ENCODE measurements at regions not wholly inside any gene's neighbourhood (a gene's known extent, or its start where the extent isn't known, plus 50 kb on each side); places are given as distances from the start of the nearest gene placed in this dataset.

DNA sequence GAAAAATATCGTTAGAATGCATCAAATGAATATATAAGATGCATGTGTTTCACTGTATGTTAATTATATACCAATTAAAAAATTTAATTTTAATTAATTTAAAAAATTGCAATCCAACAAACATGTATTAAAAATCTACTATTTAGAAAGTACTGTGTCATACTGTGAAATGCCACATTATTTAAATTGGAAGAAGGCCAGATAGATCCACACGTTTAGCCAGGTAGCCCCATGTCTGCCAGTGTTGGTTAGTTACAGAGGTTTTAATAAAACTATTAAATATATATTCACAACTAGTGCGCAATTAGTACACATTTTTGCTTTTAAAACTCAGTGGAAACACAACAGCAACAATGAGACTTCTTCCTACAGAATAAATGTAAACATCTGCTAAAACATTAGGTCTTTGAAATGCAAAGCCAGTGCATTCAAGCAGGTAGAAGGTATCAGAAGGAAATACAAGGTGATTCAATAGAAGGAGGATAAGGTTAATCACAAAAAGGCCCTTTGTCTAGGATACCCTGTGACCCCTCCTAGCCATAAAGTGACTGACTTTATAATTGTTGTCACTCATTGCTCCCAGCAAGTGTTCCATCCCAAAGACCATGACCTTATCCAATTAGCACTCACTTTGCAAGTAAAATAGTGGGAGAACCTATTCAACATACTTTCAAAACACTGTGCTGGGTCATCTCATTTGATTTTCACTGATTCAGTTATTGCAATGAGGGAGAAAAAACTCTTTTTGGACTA, 211.5 kb downstream of the TTLL7 start:
- Histone ChIP-seq H3K4me1 (ENCODE audit: insufficient read depth, low read length) (no peaks in the 10 kb centered on the region), H3K27me3 (ENCODE audit: insufficient read depth, low read length) (no peaks in the 10 kb centered on the region), H3K4me3 (ENCODE audit: low read length) (no peak overlapping the region), H3K9me3 (ENCODE audit: low read depth, low read length) (no peaks in the 10 kb centered on the region)

DNA sequence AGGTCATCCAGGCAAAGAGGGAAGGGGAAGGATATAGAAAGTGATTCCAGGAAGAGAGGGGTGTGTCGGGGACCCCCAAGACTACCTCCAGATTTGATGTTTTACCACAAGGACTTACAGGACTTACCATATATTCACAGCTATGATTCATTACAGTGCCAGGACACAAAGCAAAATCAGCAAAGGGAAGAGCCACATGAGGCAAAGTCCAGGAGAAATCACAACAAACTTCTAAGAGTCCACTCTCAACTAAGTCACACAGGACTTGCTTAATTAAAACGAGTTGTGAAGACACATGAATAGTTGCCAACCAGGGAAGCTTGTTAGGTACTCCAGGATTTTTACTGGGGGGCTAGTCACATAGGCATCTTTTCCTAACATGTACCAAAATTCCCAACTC, 217.3 kb downstream of the TTLL7 start:
- Histone ChIP-seq H3K4me1 (ENCODE audit: insufficient read depth, low read length) (no peaks in the 10 kb centered on the region), H3K27me3 (ENCODE audit: insufficient read depth, low read length) (no peaks in the 10 kb centered on the region), H3K9me3 (ENCODE audit: low read depth, low read length) (no peaks in the 10 kb centered on the region), H3K4me3 (ENCODE audit: low read length) (no peak overlapping the region)

DNA sequence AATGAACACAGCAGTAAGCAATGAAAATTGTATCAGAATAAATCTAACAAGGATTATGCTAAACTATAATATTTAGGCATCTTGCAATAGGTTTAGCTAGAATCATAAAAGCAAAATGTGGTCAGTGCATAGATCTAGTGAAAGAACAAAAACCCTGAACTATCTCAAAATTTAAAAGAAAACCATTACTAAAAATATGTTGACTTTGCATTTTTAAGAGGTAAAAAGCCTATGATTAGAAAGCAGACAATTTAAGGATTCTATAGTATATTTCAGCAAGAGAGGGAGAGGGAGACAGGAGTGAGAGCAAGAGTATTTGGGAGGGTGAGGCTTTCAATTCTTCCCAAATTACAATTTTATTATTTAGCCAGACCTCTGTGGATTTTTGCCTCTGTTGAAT, 219.4 kb downstream of the TTLL7 start:
- Histone ChIP-seq H3K4me1 (ENCODE audit: insufficient read depth, low read length) (no peaks in the 10 kb centered on the region), H3K27me3 (ENCODE audit: insufficient read depth, low read length) (no peaks in the 10 kb centered on the region)

DNA sequence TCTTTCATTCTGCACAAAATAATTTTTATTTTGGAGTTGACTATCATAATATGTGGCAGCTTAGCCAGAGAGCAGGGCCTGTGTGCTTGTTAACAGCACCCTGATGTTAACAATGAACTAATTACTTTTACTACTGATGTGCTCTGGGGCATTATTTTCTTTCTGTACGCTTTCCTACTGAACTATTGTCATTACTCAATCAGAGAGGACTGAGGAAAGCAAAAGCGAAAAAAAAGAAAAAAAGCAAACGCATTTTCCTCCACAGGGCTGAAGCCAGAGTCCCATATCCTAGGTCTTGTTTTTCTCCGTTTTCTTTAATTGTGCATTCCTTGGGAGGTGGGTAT, 221.2 kb downstream of the TTLL7 start:
- no peak overlapping the region for H3K4me3 ChIP-seq (ENCODE audit: low read length)
- H3K27me3 ChIP-seq (ENCODE audit: insufficient read depth, low read length) = no peaks in the 10 kb centered on the region
- no peaks in the 10 kb centered on the region for H3K4me1 ChIP-seq (ENCODE audit: insufficient read depth, low read length)
- no peaks in the 10 kb centered on the region for H3K9me3 ChIP-seq (ENCODE audit: low read depth, low read length)

More for the DNA sequence above, 219.4 kb downstream of the TTLL7 start:
- Histone ChIP-seq H3K9me3 (ENCODE audit: low read depth, low read length) (no peaks in the 10 kb centered on the region), H3K4me3 (ENCODE audit: low read length) (no peak overlapping the region)

GRCh38 chr1:83776913-83777757, 221.8 kb downstream of the TTLL7 start:
- H3K9me3 ChIP-seq (ENCODE audit: low read depth, low read length) = no peaks in the 10 kb centered on the region
- no peaks in the 10 kb centered on the region for H3K27me3 ChIP-seq (ENCODE audit: insufficient read depth, low read length)
- no peak overlapping the region for H3K4me3 ChIP-seq (ENCODE audit: low read length)
- no peaks in the 10 kb centered on the region for H3K4me1 ChIP-seq (ENCODE audit: insufficient read depth, low read length)

DNA sequence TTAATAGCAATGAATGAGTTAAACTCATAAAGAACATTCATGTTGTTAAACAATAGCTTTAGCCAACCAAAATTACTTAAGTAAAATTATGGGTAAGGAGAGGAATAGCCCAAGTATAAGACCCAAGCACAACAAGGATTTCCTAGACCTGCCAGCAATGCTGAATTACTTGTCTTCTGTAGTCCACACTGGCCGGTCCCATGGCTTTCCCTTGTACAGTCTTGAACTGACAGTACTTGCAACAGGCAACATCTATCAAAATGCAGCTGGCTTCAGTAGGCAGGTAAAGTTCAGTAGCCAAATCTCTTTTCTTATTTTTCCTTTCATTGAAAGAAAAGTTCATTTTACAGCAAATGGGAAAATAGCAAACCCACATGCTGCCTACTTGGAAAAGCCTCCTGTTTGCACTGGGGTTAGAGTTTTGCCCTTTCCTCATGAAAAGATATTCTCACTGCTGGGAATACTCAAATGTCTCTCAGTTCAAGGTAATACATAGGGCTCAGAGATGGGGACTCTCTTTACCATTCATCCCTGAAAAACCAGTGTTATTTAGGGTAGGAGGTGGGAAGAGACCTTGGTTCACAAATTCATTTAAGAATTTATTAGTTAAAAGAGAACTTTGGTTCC, 222.8 kb downstream of the TTLL7 start:
- no peaks in the 10 kb centered on the region for H3K9me3 ChIP-seq (ENCODE audit: low read depth, low read length)

GRCh38 chr1:83773059-83773458, 225.9 kb downstream of the TTLL7 start:
- H3K4me3 ChIP-seq (ENCODE audit: low read length) = no peak overlapping the region
- no peaks in the 10 kb centered on the region for H3K27me3 ChIP-seq (ENCODE audit: insufficient read depth, low read length)
- no peaks in the 10 kb centered on the region for H3K4me1 ChIP-seq (ENCODE audit: insufficient read depth, low read length)
- no peaks in the 10 kb centered on the region for H3K9me3 ChIP-seq (ENCODE audit: low read depth, low read length)

More for the DNA sequence above, 222.8 kb downstream of the TTLL7 start:
- no peaks in the 10 kb centered on the region for H3K27me3 ChIP-seq (ENCODE audit: insufficient read depth, low read length)
- no peak overlapping the region for H3K4me3 ChIP-seq (ENCODE audit: low read length)
- H3K4me1 ChIP-seq (ENCODE audit: insufficient read depth, low read length) = no peaks in the 10 kb centered on the region

DNA sequence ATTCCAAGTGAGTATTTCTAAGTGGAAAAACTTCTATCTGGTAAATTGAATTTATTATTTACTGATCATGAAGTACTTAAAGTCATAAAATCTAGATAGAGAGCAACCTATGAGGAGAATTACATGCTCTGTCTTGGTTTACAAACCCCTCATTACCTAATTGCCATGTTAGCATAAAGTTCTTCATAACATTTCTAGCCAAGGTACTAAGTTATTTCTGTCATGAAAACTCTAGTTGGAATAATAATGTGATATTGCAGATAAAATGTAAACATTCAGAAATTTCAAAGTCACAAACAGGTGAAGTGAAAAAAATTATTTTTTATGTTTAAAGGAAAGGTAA, 228.6 kb downstream of the TTLL7 start:
- Histone ChIP-seq H3K4me3 (ENCODE audit: low read length) (no peak overlapping the region), H3K9me3 (ENCODE audit: low read depth, low read length) (no peaks in the 10 kb centered on the region), H3K27me3 (ENCODE audit: insufficient read depth, low read length) (no peaks in the 10 kb centered on the region), H3K4me1 (ENCODE audit: insufficient read depth, low read length) (no peaks in the 10 kb centered on the region)

GRCh38 chr1:83769594-83770318, 229.2 kb downstream of the TTLL7 start:
- Histone ChIP-seq H3K4me1 (ENCODE audit: insufficient read depth, low read length) (no peaks in the 10 kb centered on the region), H3K9me3 (ENCODE audit: low read depth, low read length) (no peaks in the 10 kb centered on the region), H3K27me3 (ENCODE audit: insufficient read depth, low read length) (no peaks in the 10 kb centered on the region), H3K4me3 (ENCODE audit: low read length) (no peak overlapping the region)

- no peaks in the 10 kb centered on the region for H3K27me3 ChIP-seq (ENCODE audit: insufficient read depth, low read length)
- no peak overlapping the region for H3K4me3 ChIP-seq (ENCODE audit: low read length)
- H3K9me3 ChIP-seq (ENCODE audit: low read depth, low read length) = no peaks in the 10 kb centered on the region
- H3K4me1 ChIP-seq (ENCODE audit: insufficient read depth, low read length) = no peaks in the 10 kb centered on the region
These were observed 229.9 kb downstream of the TTLL7 start for GRCh38 chr1:83769072-83769471.

DNA sequence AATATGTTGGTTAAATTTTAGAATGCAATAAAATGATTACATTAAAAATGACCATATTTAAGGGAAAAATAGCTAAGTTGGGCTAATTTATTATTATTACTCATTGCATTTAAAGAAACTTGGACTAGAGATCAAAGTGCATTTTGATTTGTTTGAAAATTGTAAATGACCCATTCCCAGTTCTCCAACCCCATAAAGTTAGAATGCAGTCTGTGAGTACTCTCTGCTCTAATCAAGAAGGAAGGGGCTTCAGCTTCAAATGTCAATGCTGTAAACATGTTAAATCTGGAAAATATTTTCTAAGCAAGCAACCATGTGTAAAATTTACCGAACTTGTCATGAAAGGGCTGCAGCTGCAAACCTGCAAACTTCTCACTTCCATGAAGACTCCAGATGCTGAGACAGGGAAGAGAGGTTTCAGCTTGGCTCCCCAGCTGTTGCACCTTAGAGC, 232.7 kb downstream of the TTLL7 start:
- no peaks in the 10 kb centered on the region for H3K4me1 ChIP-seq (ENCODE audit: insufficient read depth, low read length)
- no peaks in the 10 kb centered on the region for H3K9me3 ChIP-seq (ENCODE audit: low read depth, low read length)
- H3K4me3 ChIP-seq (ENCODE audit: low read length) = no peak overlapping the region
- H3K27me3 ChIP-seq (ENCODE audit: insufficient read depth, low read length) = no peaks in the 10 kb centered on the region

GRCh38 chr1:83765125-83765524, 233.8 kb downstream of the TTLL7 start:
- no peaks in the 10 kb centered on the region for H3K27me3 ChIP-seq (ENCODE audit: insufficient read depth, low read length)
- H3K4me3 ChIP-seq (ENCODE audit: low read length) = no peak overlapping the region
- H3K9me3 ChIP-seq (ENCODE audit: low read depth, low read length) = no peaks in the 10 kb centered on the region
- H3K4me1 ChIP-seq (ENCODE audit: insufficient read depth, low read length) = no peaks in the 10 kb centered on the region

DNA sequence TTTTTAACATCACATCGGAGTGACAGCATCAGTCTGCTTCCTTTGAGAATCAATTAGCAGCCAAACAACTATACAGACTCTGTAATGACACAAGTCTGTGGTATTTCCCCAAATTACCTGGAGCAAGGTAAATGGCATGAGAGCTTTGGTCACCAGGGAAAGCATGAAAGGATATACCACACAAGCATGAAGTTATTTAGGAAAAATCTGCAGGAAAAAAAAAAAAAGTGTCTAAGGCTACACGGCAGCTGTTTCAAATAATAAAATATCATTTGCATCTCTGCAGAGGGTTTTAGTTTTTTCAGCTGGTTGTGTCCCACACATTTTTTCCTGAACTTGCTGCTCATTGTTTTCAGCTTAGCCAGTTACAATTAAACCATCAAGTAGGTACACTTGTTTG, 234.7 kb downstream of the TTLL7 start:
- no peaks in the 10 kb centered on the region for H3K27me3 ChIP-seq (ENCODE audit: insufficient read depth, low read length)
- no peaks in the 10 kb centered on the region for H3K4me1 ChIP-seq (ENCODE audit: insufficient read depth, low read length)
- no peaks in the 10 kb centered on the region for H3K9me3 ChIP-seq (ENCODE audit: low read depth, low read length)
- H3K4me3 ChIP-seq (ENCODE audit: low read length) = no peak overlapping the region

DNA sequence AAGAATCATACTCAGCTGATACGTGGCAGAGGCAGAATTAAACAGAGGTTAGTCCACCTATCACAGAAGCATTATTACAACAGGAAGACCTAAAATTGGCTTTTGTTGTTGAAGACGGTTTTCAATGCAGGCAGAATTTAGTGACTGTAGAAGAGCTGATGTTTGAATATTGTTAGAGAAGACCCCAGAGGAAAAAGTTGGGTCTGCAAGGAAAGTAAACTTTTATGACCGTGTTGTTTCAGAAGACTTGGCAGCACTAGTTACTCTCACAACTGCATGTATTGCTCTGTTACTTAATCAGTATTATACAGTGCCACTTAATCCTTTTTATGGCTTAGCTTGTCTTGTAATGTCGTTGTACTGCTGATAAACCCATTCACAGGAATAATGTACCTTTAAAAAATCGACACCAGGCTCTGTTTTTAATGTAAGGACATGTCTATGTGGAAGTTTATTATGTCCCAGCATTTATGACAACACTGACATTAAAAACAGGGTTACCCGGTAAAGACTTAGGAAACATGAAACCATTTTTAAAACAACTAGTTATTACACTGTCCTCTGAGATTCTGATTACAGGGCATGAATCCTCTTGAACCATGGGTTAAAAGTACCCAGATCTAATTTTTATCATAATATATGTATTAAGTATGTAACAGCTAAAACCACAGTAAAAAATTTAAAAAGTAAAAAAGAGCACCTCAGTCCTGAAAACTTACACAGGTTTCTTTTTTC, 235.4 kb downstream of the TTLL7 start:
- H3K4me3 ChIP-seq (ENCODE audit: low read length) = no peak overlapping the region
- H3K27me3 ChIP-seq (ENCODE audit: insufficient read depth, low read length) = no peaks in the 10 kb centered on the region
- H3K9me3 ChIP-seq (ENCODE audit: low read depth, low read length) = no peaks in the 10 kb centered on the region
- no peaks in the 10 kb centered on the region for H3K4me1 ChIP-seq (ENCODE audit: insufficient read depth, low read length)
